CD4-positive, alpha-beta T cell treated with Interleukin-17A for 4 hours (primary cell): ENCODE measurements at regions not wholly inside any gene's neighbourhood (a gene's known extent, or its start where the extent isn't known, plus 50 kb on each side); places are given as distances from the start of the nearest gene placed in this dataset.
"Not testable (repeated sequence)": the region's sequence is repeated elsewhere in the genome, so short reads cannot be mapped to it uniquely, and the experiment has no call there.

Experiments
- DNase-seq: peaks from one replicate; pipeline ENCODE4 v3.0.0-alpha.2; 2020; ENCODE audit warnings: mixed read lengths

DNA sequence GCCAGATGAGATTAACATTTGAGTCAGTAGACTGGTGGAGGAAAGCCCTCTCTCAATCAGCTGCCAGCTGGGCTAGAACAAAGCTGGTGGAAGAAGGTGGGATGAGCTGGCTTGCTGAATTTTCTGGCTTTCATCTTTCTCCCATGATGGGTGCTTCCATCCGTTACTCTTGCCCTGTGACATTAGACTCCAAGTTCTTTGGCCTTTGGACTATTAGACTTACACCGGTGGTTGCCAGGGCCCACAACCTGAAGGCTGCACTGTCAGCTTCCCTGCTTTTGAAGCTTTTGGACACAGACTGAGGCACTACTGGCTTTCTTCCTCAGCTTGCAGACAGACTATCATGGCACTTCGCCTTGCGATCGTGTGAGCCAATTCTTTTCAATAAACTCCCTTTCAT lies 642.7 kb downstream of the TAF11L14 start:
- DNase-seq: no peak

DNA sequence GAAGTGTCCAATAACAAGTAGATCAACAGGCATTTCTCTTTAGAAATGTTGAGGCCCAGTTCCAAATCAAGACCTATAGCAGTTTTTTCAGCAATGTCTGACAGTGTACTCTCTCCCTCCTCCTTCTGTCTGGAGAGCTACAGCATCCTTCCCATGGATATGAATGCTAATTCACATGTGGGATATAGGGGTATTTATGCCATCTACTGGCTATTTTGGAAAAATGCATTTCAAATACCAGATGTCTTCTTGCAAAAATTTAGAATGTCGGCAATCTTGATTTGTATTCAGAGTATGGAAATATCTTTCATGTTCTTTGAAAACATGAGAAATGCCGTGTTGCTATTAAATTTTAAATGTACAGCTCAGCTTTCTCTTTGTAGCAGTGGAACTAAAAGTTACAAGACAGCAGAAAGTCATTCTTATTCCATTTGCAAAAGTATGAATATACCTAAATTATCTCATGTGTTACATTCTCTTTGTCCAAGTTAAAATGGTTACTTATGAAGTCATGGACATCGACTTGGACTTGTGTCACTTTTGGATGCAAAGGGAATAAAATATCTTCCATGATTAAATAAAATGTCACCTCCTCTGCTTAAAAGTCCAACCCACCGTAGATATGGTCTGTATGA lies 647.8 kb downstream of the TAF11L14 start:
- no peak for DNase-seq

GRCh38 chr5:18285257-18285656 lies 651.0 kb downstream of the TAF11L14 start:
- no peak for DNase-seq

DNA sequence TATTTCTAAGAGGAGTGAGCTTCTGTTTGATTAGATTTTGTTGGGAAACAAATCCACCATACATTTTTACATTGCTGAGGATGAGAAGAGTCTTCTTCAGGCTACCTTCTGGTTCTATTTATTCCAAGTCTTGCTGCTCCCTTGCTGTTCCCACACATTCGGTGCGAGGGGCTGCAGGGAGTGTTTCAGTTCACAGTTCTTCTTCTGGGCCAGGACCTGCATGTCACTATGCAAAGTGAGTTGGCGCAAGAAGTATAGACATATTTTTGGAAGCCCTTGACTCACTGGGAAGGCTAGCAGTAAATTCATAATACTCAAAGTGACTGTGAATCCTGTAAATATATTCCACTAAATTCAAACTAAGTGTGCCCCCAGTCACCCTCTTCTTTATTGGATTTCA lies 657.9 kb downstream of the TAF11L14 start:
- DNase-seq: no peak

GRCh38 chr5:18295696-18296095 lies 661.4 kb downstream of the TAF11L14 start:
- DNase-seq: not testable (repeated sequence)

GRCh38 chr5:18299166-18299565 lies 664.9 kb downstream of the TAF11L14 start:
- DNase-seq: no peak

DNA sequence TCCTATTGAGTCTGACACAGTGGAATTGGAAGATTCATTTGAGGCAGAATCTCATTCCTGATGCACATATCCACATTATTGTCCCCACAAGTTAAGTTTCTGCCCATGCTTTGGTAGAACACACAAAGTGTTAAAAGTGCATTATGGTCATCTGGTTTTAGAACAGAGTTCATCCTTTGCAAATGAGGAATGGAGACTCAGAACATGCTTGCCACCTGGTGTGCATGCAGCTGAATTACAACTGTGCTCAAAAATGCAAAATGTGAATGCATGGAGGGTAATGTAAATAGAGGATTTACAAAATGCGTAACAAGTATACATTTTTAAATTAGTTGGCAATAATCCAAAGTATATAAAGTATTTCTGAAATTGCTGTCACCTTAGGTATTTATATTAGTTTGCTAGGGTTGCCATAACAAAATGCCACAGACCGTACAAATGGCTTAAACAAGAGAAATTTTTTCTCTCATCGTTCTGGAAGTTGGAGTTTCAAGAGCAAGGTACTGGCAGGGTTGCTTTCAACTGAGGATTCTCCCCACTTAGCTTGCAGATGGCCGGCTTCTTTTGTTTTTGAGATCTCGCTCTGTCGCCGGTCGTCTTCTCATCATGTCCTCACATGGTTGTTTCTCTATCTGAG lies 671.1 kb downstream of the TAF11L14 start:
- no peak for DNase-seq

DNA sequence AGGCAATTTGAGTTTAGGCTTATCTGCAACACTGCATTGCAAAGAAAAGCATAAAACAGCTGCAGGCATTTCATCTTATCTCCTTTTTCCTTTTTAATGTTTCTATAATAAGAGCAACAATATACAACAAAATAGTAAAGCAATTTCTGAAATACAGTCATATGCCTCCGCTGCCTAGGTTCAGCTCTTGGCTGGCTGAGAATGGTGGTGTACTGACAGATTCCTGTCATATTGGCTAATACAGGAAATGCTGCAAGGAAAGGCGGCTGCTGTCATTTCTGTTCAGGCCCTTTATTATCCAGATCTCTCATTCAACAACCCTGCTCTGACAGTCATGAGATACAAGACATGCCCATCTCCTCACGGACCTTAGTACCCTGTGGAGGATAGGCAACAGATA lies 677.0 kb downstream of the TAF11L14 start:
- no peak for DNase-seq

- DNase-seq: no peak
Measured at GRCh38 chr5:18312016-18312415, 677.8 kb downstream of the TAF11L14 start.

DNA sequence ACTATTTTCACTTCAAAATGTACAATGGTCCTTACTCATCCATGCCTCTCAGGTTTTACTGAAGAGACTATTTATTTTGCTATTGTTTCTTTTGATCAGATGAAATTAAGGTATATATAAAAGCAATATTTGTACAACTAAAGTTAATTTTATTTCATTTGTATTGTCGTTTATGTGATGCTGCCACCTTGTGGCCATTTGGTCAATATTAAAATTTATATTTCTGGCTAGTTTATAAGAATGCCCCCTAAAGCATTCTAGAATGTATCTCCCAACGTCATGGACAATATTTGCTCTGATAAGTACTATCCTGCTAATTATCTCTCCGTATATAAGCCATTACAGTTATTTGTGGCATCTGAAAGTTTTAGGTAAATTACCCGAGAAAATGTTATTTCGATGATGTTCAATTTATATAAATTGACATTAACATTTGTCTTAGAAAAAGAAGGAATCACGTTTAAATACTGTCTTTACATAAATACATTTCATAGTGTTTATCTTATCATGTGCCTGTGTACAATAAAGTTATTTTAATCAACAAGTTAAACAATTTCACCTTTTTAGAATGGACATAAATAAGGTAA lies 680.0 kb downstream of the TAF11L14 start:
- DNase-seq: peak; percentile 11

DNA sequence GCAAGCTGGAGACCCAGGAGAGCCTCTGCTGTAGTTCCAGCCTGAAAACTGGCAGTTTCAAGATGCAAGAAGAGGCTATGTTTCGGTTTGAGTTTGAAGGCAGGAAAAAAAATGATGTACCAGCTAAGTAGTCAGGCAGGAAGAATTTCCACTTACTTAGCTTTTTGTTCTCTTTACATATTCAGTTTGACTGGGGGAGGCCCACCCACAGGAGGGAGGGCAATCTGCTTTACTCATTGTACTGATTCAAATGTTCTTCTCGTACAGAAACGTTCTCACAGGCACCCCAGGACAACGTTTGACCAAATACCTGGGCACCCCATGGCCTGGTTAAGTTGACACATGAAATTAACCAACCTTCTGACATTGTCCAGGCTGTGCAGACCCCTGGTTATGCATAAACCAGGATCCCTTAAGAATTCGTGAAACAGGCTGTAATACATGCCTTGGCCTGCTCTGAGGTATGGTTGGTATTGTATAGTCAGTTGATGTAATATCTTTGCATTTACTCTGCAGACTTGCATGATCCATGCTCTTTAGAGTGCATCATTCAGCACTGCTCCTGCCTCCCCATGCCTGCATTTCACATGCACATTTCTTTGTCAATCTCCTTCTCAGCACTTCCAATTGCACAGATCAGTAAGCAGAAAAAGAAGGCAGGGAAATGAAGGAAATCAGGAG lies 687.1 kb downstream of the TAF11L14 start:
- no peak for DNase-seq

DNA sequence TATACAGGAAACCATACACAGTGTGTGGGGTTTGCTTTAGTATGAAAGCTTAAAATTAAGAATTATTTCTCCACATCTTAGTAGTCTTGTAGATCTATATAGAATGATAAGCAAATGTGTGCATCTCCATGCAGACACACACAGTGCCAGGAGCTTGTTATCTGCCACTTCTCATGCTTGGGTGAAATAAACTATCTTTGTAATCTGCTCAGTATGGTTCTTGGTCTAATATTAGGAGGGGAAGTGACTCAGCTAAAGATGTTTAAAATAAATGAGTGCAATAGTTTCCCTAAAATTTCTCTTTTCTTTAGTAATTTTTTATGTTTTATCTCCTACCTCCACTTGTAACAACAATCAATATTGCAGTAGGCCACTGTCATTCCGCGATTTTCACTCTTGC lies 689.6 kb downstream of the TAF11L14 start:
- DNase-seq: no peak

DNA sequence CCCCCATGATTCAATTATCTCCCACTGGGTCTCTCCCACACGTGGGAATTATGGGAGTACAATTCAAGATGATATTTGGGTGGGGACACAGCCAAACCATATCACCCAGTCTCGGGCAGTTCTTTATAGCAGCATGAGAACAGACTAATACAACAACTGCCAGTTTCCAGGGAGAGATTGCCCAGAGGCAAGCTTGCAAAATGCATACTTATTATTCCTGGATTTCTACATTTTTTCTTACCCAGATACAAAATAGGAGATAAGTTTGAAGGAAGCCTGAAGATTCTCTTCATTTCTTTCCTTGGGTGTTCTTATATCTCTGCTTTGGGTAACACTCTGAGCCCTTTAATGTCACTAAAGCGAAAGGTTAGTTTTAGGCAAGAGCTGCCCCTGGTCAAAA lies 691.2 kb downstream of the TAF11L14 start:
- no peak for DNase-seq

DNA sequence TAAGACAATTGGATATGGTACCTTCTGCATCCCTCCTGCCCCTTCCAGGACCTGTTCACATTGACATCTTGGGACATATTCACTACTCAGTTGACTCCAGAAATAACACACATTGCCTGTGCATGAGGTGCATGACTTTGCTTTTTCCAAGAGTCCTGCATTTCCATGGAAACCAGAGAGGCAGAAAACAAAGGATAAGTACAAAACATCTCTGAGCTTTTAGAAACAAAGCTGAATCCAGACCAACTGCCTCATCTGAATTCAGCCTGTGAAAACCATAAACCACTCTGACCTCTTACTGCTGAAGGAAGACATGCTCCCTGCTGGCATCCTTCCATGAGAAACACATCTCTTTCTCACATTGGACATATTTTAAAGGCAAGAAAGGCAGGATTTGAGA lies 695.1 kb downstream of the TAF11L14 start:
- DNase-seq: no peak

DNA sequence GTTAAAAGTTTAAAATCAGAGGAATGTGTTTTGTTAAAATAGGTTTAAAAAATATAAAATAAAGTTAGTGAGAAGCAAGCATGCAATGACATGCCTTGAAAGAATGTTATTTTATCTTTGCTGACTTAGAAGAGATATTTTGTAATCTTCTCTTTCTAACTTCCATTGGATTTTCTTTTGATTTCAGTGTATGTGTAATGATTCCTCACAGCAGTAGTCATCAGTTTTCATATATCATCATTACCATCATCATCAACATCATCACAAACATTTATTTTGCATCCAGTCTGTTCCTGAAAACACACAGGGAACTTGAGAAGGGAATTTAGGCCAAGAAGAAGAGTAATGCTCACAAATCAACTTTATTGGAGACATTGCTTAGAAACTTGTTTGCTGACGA lies 699.6 kb downstream of the TAF11L14 start:
- DNase-seq: no peak

DNA sequence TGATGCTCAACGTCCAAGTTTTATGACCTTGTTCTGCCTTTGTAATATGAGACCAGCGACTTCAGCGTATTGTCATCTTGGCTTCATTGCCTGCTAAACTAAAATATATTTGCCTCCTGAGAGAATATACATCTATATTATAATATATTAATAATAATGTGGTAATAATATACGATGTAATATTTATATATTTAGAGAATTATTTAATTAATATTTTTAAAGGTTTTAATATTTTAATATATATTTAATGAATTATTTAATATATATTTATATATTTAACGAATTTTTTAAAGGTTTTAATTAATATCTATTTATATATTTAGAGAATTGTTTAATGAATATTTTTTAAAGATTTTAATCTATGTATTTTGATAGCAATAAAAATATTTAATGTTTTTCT lies 700.7 kb downstream of the TAF11L14 start:
- DNase-seq: no peak

- no peak for DNase-seq
Measured at GRCh38 chr5:18354828-18355227, 720.6 kb downstream of the TAF11L14 start.

DNA sequence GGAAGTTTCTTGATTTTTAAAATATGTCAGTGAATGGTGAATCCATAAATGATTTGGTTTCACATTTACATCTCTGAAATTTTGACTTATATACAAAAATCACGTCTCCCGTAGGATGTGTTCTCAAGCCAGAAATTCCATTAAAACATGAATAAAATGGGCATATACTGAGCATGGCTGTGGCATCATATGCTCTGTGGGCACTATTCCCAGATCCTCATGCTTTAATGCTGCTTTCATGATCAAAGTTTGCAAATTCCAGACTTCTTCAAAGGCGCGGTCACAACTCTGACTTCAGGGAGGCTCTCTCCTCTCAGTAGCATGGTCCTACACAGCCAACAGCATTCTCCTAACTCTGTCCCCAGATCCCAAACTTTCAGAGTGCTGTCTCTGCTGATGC lies 723.2 kb downstream of the TAF11L14 start:
- no peak for DNase-seq

GRCh38 chr5:18366234-18366633 lies 732.0 kb downstream of the TAF11L14 start:
- DNase-seq: no peak

GRCh38 chr5:18370531-18370930 lies 736.3 kb downstream of the TAF11L14 start:
- DNase-seq: no peak

DNA sequence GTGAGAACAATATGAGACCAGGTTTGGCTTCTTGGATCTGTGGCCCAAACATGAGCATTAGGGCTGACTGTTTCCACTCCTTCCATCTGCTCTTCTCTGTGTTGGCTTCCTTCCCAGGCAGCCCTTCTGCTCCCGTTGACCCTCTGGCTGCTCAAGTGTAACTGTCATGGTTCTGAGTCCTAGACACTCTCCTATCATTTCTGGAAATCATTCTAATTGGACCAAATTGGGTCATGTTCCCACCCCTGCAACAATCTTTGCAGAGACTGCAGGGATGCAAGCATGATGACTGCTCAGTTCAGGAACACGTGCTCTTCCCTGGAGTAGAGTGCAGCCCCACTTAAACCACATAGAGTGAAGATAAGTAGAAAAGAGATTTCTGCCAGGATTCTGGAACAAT lies 741.4 kb downstream of the TAF11L14 start:
- no peak for DNase-seq

- no peak for DNase-seq
Measured at GRCh38 chr5:18378066-18378465, 743.8 kb downstream of the TAF11L14 start.

GRCh38 chr5:18379189-18379588 lies 744.9 kb downstream of the TAF11L14 start:
- DNase-seq: no peak

- DNase-seq: no peak
Measured at GRCh38 chr5:18380729-18381362, 746.6 kb downstream of the TAF11L14 start.
